H1 (cell line): ENCODE measurements at regions not wholly inside any gene's neighbourhood (a gene's known extent, or its start where the extent isn't known, plus 50 kb on each side); places are given as distances from the start of the nearest gene placed in this dataset.

Experiments
- TEAD4 ChIP-seq: IDR thresholded peaks from 2 replicates; pipeline ENCODE4 v1.6.1; 2012; ENCODE audit warnings: low read depth, low read length, inconsistent platforms, mixed read lengths
- USF2 ChIP-seq: IDR thresholded peaks from 2 replicates; pipeline ENCODE4 v1.6.1; 2011; ENCODE audit warnings: low read length, improper control_type of control experiment
- TF ChIP-seq, protein P1 (sequence below), 3 experiments: IDR thresholded peaks; 1 replicate in 2 of 3; 2 replicates in 1 of 3; pipeline versions ENCODE4 v1.5.1 to v1.6.1; 2011; ENCODE audit warnings: low read length in 3 of 3, mild to moderate bottlenecking in 3 of 3, inconsistent platforms in 2 of 3, low read depth in 1 of 3, moderate library complexity in 1 of 3; ENCODE audit not compliant: insufficient read depth in 1 of 3; ENCODE audit errors: control extremely low read depth in 1 of 3

- TF ChIP-seq, protein P1, sequence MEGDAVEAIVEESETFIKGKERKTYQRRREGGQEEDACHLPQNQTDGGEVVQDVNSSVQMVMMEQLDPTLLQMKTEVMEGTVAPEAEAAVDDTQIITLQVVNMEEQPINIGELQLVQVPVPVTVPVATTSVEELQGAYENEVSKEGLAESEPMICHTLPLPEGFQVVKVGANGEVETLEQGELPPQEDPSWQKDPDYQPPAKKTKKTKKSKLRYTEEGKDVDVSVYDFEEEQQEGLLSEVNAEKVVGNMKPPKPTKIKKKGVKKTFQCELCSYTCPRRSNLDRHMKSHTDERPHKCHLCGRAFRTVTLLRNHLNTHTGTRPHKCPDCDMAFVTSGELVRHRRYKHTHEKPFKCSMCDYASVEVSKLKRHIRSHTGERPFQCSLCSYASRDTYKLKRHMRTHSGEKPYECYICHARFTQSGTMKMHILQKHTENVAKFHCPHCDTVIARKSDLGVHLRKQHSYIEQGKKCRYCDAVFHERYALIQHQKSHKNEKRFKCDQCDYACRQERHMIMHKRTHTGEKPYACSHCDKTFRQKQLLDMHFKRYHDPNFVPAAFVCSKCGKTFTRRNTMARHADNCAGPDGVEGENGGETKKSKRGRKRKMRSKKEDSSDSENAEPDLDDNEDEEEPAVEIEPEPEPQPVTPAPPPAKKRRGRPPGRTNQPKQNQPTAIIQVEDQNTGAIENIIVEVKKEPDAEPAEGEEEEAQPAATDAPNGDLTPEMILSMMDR (IDR thresholded peaks at IDR 0.05; ENCODE audit: control extremely low read depth in 1 of 3, insufficient read depth in 1 of 3, low read depth in 1 of 3, low read length in 3 of 3): no peak
- no peak for TF ChIP-seq TEAD4
- TF ChIP-seq USF2: no peak
These were observed 108.5 kb downstream of the DUSP6 start for GRCh38 chr12:89243771-89244170.
